ENCODE measurements at regions not wholly inside any gene's neighbourhood (a gene's known extent, or its start where the extent isn't known, plus 50 kb on each side); places are given as distances from the start of the nearest gene placed in this dataset.

DNA sequence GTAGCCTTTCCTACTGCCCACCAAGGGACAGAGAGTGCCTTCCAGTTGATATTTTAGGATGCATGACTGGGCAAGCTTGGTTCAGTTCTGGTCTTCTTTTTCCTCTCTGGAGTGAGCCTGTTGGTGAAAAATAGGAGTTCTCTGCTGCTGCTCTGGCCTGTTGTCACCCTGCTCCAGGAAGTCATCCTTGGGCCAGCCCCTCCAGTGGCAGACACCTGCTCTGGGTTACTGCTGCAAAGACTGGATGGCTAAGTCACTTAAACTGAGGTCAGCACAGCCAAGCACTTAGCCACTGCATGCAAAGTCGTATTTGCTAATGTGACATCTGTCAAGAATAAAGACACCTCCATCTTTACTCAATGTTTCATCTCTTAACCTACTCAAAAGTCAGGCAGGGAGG, 219.6 kb upstream of the ID2 start:
- Histone ChIP-seq H3K27me3 (peaks cover 5% of the 10 kb centered on the region), H3K4me1 (peaks cover under 1% of the 10 kb centered on the region in 2 donors), H3K4me3 (replicated peaks in 1 of 3) (no peak overlapping the region), H3K36me3 (no peaks in the 10 kb centered on the region), H3K9me3 (no peaks in the 10 kb centered on the region), H3K27ac (no peak overlapping the region)
- WGBS, 2 donors = 82 to 96% methylated on average over 1 of the region's 1 CpG
- no peak for DNase-seq
- intact Hi-C loops (cut with DNase I) = no loop called here
- TF ChIP-seq POLR2A (IDR thresholded peaks at IDR 0.05) = no peak

DNA sequence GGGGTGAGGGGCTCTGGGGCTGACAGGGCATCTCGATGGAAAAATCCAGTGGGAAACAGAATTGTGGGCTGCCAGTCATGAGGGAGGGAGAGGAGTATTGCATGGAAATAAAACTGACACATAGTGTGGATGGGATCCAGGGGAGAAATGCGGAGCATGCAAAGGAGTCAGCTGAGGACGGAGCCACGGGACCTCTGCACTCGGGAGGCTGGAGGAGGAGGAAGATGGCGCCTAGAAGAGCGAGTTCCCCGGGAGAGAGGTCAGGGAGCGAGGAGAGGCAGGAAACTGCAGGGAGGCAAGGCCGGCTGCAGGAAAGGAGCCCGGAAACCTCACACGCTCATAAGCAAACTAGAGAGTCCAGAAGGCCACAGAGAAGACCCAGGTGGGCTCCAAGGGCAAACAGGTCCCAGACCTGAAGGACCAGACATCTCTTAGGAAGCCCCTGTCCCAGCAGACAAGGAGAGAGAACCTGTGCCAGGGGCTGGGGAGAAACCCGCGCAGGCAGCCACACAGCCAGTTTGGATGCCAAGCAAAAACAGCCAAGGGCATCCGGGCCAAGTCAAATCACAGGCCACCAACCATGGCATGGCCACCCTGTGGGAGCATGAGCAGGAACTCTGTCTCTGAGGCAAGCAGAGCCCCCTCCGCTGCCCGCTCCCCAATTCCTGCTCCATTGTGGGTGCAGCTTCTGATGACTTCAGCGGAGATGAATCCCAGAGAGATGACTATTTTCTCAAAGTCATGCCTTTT, 218.8 kb upstream of the ID2 start:
- H3K4me1 ChIP-seq = no peaks in the 10 kb centered on the region
- 88 to 91% methylated on average over 18 of the region's 18 CpGs for WGBS, 2 donors
- H3K27ac ChIP-seq = no peak overlapping the region
- DNase-seq = no peak
- H3K36me3 ChIP-seq = no peaks in the 10 kb centered on the region
- TF ChIP-seq, protein P1, sequence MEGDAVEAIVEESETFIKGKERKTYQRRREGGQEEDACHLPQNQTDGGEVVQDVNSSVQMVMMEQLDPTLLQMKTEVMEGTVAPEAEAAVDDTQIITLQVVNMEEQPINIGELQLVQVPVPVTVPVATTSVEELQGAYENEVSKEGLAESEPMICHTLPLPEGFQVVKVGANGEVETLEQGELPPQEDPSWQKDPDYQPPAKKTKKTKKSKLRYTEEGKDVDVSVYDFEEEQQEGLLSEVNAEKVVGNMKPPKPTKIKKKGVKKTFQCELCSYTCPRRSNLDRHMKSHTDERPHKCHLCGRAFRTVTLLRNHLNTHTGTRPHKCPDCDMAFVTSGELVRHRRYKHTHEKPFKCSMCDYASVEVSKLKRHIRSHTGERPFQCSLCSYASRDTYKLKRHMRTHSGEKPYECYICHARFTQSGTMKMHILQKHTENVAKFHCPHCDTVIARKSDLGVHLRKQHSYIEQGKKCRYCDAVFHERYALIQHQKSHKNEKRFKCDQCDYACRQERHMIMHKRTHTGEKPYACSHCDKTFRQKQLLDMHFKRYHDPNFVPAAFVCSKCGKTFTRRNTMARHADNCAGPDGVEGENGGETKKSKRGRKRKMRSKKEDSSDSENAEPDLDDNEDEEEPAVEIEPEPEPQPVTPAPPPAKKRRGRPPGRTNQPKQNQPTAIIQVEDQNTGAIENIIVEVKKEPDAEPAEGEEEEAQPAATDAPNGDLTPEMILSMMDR (IDR thresholded peaks at IDR 0.05) = no peak
- TF ChIP-seq POLR2A (IDR thresholded peaks at IDR 0.05) = no peak
- H3K4me3 ChIP-seq (replicated peaks in 1 of 3) = no peak overlapping the region
- no peaks in the 10 kb centered on the region for H3K27me3 ChIP-seq
- H3K9me3 ChIP-seq = no peaks in the 10 kb centered on the region
- intact Hi-C loops (cut with DNase I) = no loop called here

DNA sequence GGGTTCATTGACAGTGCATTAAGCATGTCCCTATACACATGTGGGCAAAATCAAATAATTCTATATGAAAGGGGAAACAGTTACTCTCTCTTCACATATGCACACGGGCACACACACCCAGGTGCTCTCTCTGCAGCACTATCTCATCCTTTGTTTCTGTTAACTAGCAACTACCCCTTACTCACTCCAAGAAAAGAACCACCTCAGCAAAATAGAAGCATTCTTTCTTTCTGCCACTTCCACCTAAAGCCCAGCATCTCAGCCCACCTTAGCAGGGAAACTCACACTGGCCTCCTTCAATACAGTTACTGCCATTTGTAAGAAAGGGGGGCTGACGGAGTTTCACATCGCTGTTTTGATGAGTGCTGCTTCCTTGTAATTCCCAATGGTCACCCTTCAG, 216.3 kb upstream of the ID2 start:
- WGBS, 2 donors = 88 to 92% methylated on average over 3 of the region's 3 CpGs
- TF ChIP-seq, protein P1 (IDR thresholded peaks at IDR 0.05) = no peak
- TF ChIP-seq POLR2A (IDR thresholded peaks at IDR 0.05) = no peak
- no peak overlapping the region for H3K4me3 ChIP-seq (replicated peaks in 1 of 3)
- no peaks in the 10 kb centered on the region for H3K9me3 ChIP-seq
- no peak overlapping the region for H3K27ac ChIP-seq
- H3K27me3 ChIP-seq = no peaks in the 10 kb centered on the region
- no peak for DNase-seq
- intact Hi-C loops (cut with DNase I) = no loop called here
- no peaks in the 10 kb centered on the region for H3K4me1 ChIP-seq
- no peaks in the 10 kb centered on the region for H3K36me3 ChIP-seq

DNA sequence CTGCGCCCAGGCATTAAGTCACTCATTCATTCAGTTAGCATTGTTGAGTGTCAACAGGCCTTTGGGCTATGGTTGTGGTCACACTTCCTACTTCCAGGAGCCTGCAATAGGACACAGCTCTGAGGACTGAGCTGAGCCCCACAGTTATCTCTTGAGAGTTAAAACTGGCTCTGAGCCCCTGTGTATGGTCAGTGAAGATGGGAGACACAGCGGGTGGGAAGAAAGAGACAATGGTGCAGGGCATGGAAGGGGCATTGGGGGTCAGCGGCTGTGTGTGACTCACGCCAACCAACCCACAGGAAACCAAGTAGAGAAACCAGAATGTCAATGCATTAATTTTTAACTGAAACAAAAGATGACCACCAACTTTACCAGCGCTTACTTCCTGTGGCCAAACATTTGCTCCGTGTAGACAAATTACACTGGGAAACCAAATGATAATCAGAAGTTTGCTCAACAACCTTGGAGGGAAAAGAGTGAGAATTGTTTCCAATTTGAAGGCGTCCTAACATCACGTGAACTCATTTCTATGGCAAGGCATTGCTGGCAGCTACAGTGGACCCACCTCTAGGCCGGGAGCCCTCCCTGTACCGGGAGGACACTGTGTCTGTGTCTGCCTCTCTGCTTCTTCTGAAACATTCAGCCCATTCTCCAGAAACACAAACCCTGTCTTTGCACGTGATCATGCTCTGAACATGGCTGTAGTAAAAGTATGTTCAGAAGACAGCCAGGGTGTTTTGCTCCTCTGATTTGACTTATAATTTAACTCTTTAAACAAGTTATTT, 212.0 kb upstream of the ID2 start:
- TF ChIP-seq, protein P1 (IDR thresholded peaks at IDR 0.05) = no peak
- no peak for TF ChIP-seq POLR2A (IDR thresholded peaks at IDR 0.05)
- no peaks in the 10 kb centered on the region for H3K36me3 ChIP-seq
- no peaks in the 10 kb centered on the region for H3K27me3 ChIP-seq
- WGBS, 2 donors = 85 to 88% methylated on average over 11 of the region's 11 CpGs
- H3K4me3 ChIP-seq (replicated peaks in 1 of 3) = no peak overlapping the region
- no peaks in the 10 kb centered on the region for H3K9me3 ChIP-seq
- no peak for DNase-seq
- intact Hi-C loops (cut with DNase I) = no loop called here
- H3K4me1 ChIP-seq = no peaks in the 10 kb centered on the region
- no peak overlapping the region for H3K27ac ChIP-seq

DNA sequence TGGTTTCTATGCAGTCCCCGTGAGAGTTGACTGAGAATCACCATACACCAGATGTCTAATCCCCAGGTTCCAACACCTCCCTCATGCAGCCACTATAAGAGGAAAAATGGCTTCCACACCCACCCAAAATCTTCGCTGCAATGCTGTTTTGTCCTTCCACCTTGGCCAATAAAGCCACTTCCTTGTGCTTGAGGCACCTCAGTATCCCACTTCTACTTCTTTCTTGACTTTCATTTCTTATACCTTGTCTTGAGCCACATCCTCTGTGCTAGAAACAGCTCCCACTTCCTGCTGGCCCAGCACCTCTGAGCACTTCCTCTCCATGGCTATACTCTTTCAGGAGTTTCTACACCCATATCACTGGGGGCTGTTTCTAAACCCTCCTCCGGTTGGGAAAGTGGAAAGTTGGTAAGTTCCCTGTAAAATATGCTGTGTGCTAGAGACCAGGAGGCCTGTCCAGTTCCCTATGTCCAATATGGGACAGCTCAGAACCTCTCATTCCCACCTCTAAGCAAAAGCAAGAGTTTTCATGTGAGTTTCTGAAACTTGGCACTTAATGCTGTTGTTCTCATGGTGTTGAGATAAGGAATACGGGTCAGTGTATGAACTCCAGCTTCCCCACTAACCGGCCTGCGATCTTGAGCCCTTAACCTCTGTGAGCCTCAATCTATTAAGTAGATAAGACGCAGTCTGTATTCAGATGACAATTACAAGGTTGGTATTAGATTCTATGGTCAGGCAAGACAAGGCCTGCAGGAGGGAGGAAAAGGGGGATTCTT, 209.1 kb upstream of the ID2 start:
- TF ChIP-seq, protein P1 (IDR thresholded peaks at IDR 0.05) = no peak
- 86 to 88% methylated on average over 7 of the region's 7 CpGs for WGBS, 2 donors
- peaks cover 13 to 17% of the 10 kb centered on the region in 2 donors for H3K4me1 ChIP-seq
- H3K27ac ChIP-seq = no peak overlapping the region
- no peaks in the 10 kb centered on the region for H3K36me3 ChIP-seq
- no peak overlapping the region for H3K4me3 ChIP-seq (replicated peaks in 1 of 3)
- H3K9me3 ChIP-seq = no peaks in the 10 kb centered on the region
- no peak for DNase-seq
- H3K27me3 ChIP-seq = no peaks in the 10 kb centered on the region
- intact Hi-C loops (cut with DNase I) = no loop called here
